Psoas muscle (tissue), 7 donors: ENCODE measurements at regions not wholly inside any gene's neighbourhood (a gene's known extent, or its start where the extent isn't known, plus 50 kb on each side); places are given as distances from the start of the nearest gene placed in this dataset.

ENCODE experiments used
- ATAC-seq, 4 donors: fragments of 200-7000 bp; cut with Tn5 transposase; one replicate each; pipeline ENCODE4 v1.9.1; 2020; ENCODE audit warnings: moderate library complexity in 3 of 4, mild to moderate bottlenecking in 2 of 4
- DNase-seq, 2 donors: peaks; one replicate each; pipeline ENCODE4 v3.0.0-alpha.2; 2020
- H3K27ac ChIP-seq: fragments of 200-600 bp; one replicate; pipeline ENCODE4 v1.8.0; 2022
- H3K27me3 ChIP-seq, 3 donors: fragments of 200-600 bp in 1 of 3; one replicate each; pipeline versions ENCODE4 v1.6.1 to v1.8.0; 2013 to 2022; ENCODE audit warnings: low read length in 2 of 3, mild to moderate bottlenecking in 2 of 3, moderate library complexity in 1 of 3; ENCODE audit not compliant: insufficient read depth in 3 of 3
- H3K36me3 ChIP-seq, 2 donors: fragments of 200-600 bp in 1 of 2; one replicate each; pipeline versions ENCODE4 v1.6.1 to v1.8.0; 2013 to 2022; ENCODE audit warnings: low read depth in 1 of 2, mild to moderate bottlenecking in 1 of 2, moderate library complexity in 1 of 2; ENCODE audit not compliant: insufficient read depth in 1 of 2
- H3K4me1 ChIP-seq: fragments of 200-600 bp; one replicate; pipeline ENCODE4 v1.8.0; 2022
- H3K4me3 ChIP-seq: fragments of 200-600 bp; one replicate; pipeline ENCODE4 v1.8.0; 2022; ENCODE audit warnings: mild to moderate bottlenecking
- H3K9me3 ChIP-seq: fragments of 200-600 bp; one replicate; pipeline ENCODE4 v1.8.0; 2022
- WGBS, 3 donors: extraction: QIAGEN DNeasy Blood & Tissue Kit; methylation state at CpG; one replicate each; pipeline versions ENCODE4 v1.1.6 to v1.1.7; 2013; 5-methylcytosine and 5-hydroxymethylcytosine counted together
- intact Hi-C, 2 donors: fragments of 100-400 bp; cut with DNase I; formaldehyde crosslinking; loops; one replicate each; pipeline versions ENCODE4 v1.11.0 to v1.14.2; 2022
- TF ChIP-seq, protein P1 (sequence below): fragments of 200-600 bp; IDR thresholded peaks from one replicate; pipeline ENCODE4 v1.8.0; 2022; ENCODE audit warnings: antibody characterized with exemption
- donor health status: healthy with polysubstance abuse.
- donor health status: DM: no; HTN: no; CAD: no; lungs with moderate emphysema.
- donor health status: Bipolar disorder and iron deficiency.
- donor health status: healthy.
- donor health status: DM: yes; HTN: yes; CAD: no.
- donor health status: DM: no; HTN: no; CAD: no.
- donor health status: DM: yes; HTN: yes; CAD: no.

DNA sequence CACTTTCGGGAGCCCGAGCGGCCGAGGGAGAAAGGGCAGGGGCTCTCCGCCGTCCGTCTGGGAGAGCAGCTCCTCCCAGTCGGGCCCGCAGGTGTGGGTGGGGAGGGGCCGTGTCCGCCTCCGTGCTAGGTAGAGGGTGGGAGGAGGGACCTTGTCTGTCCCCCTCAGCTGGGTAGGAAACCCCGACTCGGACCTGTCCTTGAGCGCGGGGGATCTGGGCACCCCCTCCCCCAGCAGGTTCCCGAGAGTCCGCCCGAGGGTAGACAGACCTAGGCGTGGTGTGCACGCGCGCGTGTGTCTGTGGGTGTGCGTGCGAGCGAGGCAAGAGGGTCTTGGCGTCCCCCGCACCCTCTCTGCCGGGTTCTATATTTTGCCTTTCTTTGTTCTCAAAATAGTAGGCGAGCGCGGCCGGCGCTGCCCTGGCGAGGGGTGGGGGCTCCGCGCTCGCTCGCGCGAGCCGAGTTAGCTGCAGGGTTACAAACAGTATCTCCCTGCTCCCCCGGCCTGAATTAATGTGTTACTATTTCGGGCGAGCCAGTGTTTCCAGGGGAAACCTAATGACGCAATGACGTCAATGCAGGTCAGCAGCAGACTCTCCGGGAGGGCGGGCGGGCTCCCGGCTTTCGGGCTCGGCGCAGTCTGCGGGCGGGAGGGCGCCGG, 73.9 kb upstream of the LEP start:
- H3K27me3 ChIP-seq = peaks cover 6 to 97% (median 29%) of the 10 kb centered on the region in 3 donors
- peak; percentile 31 to 59 (median 42) for ATAC-seq
- 0 to 2% (median 1%) methylated on average over 49 to 59 of the region's 59 CpGs for WGBS, 3 donors

GRCh38 chr7:128167791-128168666, 73.0 kb upstream of the LEP start:
- Histone ChIP-seq H3K4me1 (peaks cover 14% of the 10 kb centered on the region), H3K27me3 (peaks cover 6 to 92% (median 29%) of the 10 kb centered on the region in 3 donors), H3K9me3 (no peaks in the 10 kb centered on the region), H3K27ac (no peak overlapping the region), H3K4me3 (peak overlapping the region; percentile 65), H3K36me3 (no peaks in the 10 kb centered on the region)
- WGBS, 3 donors = 1 to 3% (median 2%) methylated on average over 47 to 59 of the region's 59 CpGs
- TF ChIP-seq, protein P1, sequence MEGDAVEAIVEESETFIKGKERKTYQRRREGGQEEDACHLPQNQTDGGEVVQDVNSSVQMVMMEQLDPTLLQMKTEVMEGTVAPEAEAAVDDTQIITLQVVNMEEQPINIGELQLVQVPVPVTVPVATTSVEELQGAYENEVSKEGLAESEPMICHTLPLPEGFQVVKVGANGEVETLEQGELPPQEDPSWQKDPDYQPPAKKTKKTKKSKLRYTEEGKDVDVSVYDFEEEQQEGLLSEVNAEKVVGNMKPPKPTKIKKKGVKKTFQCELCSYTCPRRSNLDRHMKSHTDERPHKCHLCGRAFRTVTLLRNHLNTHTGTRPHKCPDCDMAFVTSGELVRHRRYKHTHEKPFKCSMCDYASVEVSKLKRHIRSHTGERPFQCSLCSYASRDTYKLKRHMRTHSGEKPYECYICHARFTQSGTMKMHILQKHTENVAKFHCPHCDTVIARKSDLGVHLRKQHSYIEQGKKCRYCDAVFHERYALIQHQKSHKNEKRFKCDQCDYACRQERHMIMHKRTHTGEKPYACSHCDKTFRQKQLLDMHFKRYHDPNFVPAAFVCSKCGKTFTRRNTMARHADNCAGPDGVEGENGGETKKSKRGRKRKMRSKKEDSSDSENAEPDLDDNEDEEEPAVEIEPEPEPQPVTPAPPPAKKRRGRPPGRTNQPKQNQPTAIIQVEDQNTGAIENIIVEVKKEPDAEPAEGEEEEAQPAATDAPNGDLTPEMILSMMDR = no peak
- ATAC-seq = peak in 1 of 4 donors; percentile 21
- no peak for DNase-seq
- intact Hi-C loops = no loop called here

More for the DNA sequence above, 73.9 kb upstream of the LEP start:
- H3K9me3 ChIP-seq = no peaks in the 10 kb centered on the region
- no peaks in the 10 kb centered on the region for H3K36me3 ChIP-seq
- no peak for DNase-seq
- TF ChIP-seq, protein P1 = no peak
- H3K27ac ChIP-seq = no peak overlapping the region
- intact Hi-C loops = no loop called here
- peaks cover 14% of the 10 kb centered on the region for H3K4me1 ChIP-seq
- peak overlapping the region; percentile 65 for H3K4me3 ChIP-seq

- Histone ChIP-seq H3K9me3 (no peaks in the 10 kb centered on the region), H3K4me3 (no peak overlapping the region), H3K4me1 (peaks cover 14% of the 10 kb centered on the region), H3K27me3 (peaks cover 6 to 92% (median 27%) of the 10 kb centered on the region in 3 donors), H3K36me3 (no peaks in the 10 kb centered on the region), H3K27ac (no peak overlapping the region)
- peak in 1 of 2 donors; percentile 27 for DNase-seq
- 4 to 5% (median 5%) methylated on average over 15 to 16 of the region's 16 CpGs for WGBS, 3 donors
- ATAC-seq = peak in 2 of 4 donors; percentile 29 to 32
- intact Hi-C loops = no loop called here
- TF ChIP-seq, protein P1 = no peak
Observed at GRCh38 chr7:128168667-128169210, 72.3 kb upstream of the LEP start.

GRCh38 chr7:128170461-128170860, 70.6 kb upstream of the LEP start:
- Histone ChIP-seq H3K4me3 (no peak overlapping the region), H3K36me3 (no peaks in the 10 kb centered on the region), H3K27ac (no peak overlapping the region), H3K9me3 (no peaks in the 10 kb centered on the region), H3K4me1 (peaks cover 14% of the 10 kb centered on the region), H3K27me3 (peaks cover 1 to 76% (median 29%) of the 10 kb centered on the region in 3 donors)
- no peak for ATAC-seq
- DNase-seq = no peak
- TF ChIP-seq, protein P1 = no peak
- intact Hi-C loops = no loop called here
- 40 to 52% (median 45%) methylated on average over 1 of the region's 1 CpG for WGBS, 3 donors
